Activated CD8-positive, alpha-beta T cell treated with anti-CD3 and anti-CD28 coated beads, Interleukin-2, amount 10 ng/mL, durations not matched to agents 7 days and 5 days (primary cell): ENCODE measurements at regions not wholly inside any gene's neighbourhood (a gene's known extent, or its start where the extent isn't known, plus 50 kb on each side); places are given as distances from the start of the nearest gene placed in this dataset.
A peak's percentile ranks its signal among the peaks of the same experiment; 100 is the strongest.
"Not testable (repeated sequence)": the region's sequence is repeated elsewhere in the genome, so short reads cannot be mapped to it uniquely, and the experiment has no call there.

ENCODE experiments used
- ATAC-seq: fragments of 150-1000 bp; cut with Tn5 transposase; one replicate; pipeline ENCODE4 v1.10.0; 2021; ENCODE audit warnings: moderate library complexity
- CTCF ChIA-PET: fragments of 350-600 bp; sonication (Branson Sonifier 250); formaldehyde crosslinking; loops from one replicate; lab custom pipeline; 2021; ENCODE audit warnings: antibody characterized with exemption; lab: Charles Lee
- POLR2A ChIA-PET: fragments of 350-600 bp; sonication (Branson Sonifier 250); formaldehyde crosslinking; loops from one replicate; lab custom pipeline; 2021; ENCODE audit warnings: antibody characterized with exemption; lab: Charles Lee
- DNase-seq: peaks from one replicate; pipeline ENCODE4 v3.0.0-alpha.2; 2020
- H3K27ac Mint-ChIP-seq: one replicate; pipeline ENCODE4 v1.8.0; 2021; ENCODE audit warnings: mild to moderate bottlenecking, mixed read lengths
- H3K27me3 Mint-ChIP-seq: one replicate; pipeline ENCODE4 v1.8.0; 2021; ENCODE audit warnings: low read depth, mixed read lengths
- H3K36me3 Mint-ChIP-seq: one replicate; pipeline ENCODE4 v1.8.0; 2021; ENCODE audit warnings: low read depth, mixed read lengths
- H3K4me1 Mint-ChIP-seq: one replicate; pipeline ENCODE4 v1.8.0; 2021; ENCODE audit warnings: low read depth, mixed read lengths
- H3K4me3 Mint-ChIP-seq: one replicate; pipeline ENCODE4 v1.8.0; 2021; ENCODE audit warnings: mild to moderate bottlenecking, mixed read lengths
- H3K9me3 Mint-ChIP-seq: one replicate; pipeline ENCODE4 v1.8.0; 2022; ENCODE audit warnings: mixed read lengths; ENCODE audit not compliant: insufficient read depth

DNA sequence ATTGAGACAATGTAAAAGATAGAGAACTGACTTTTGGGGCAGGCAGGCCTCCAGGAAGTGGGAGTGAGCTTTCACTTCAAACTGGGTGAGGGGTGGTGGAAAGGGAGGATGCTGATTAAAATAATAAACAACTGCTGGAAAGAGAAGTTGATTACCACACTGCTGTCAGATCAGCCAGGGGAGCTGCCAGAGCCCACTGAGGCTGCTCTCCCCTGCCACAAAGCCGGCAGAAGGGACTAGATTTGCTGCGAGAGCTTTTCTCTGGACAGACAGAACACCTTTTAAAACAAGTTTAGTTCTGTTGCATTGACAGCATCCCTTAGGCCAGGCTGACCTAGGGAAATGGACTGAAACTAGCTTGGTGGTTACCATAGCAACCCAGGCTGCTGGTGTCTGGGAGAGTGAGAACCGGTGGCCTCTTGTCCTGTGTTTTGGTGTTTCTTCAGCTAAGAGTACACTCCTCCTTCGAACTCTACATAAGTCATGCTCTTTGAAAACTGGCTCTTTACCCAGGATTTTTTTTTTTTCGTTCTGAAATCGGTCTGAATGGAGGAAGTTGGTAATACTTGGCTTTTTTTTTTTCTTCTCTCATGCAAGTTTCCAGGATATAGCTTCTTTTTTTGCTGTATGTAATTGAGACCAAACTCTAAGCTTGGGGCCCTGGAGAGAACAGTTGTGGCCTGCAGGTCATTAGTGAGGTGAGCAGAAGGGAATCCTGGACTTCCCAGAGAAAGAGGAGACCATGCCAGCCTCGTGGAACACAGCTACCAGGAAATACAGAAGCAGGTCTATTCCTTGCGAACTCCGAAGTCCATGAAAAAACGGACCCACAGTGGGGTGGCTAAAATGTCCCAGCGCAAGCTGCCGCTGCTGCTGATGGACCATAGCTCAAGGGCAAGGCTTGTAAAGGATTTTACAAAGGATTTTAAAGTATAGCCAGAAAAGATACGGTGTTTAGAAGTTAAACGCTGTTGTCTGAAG lies 374.4 kb downstream of the UTRN start:
- peak; percentile 71 for ATAC-seq
- Mint-ChIP-seq H3K27ac (peak overlapping the region; percentile 73), H3K27me3 (no peaks in the 10 kb centered on the region), H3K4me1 (peaks cover 27% of the 10 kb centered on the region), H3K9me3 (no peaks in the 10 kb centered on the region), H3K4me3 (no peak overlapping the region), H3K36me3 (peaks cover 11% of the 10 kb centered on the region)
- POLR2A ChIA-PET: interaction anchor here (0.6 kb wide), 1 partner anchor 604 kb away, joined by 3 read pairs; no protein-coding TSS in a partner anchor
- CTCF ChIA-PET: no interaction called here
- peak; percentile 26 for DNase-seq

DNA sequence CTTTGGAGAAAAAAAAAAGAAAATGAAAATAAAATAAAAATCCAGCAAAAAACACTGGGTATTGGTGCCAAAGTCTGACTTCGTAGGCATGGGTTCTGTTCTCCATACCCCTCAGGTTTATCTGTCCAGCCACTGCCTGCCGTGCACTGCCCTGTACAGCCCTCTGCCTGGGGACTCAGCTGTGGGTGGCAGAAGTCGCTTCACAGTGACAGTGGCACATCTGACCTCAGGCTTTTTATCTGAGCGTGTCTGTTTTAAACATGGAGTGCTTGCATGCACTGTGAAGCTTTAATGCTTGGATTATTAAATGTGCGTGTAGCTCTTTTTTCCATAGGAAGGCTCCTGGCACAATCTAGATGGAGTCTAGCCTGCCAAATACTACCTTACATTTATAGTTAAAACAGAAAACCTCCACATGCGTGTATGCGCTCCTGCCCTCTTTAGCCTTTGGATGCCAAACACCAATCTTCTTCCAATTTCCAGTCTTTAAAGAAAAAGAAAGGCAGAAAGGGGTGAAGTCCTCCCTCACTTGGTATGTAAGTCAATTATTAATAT lies 375.5 kb downstream of the UTRN start:
- ChIA-PET CTCF (no interaction called here), POLR2A (no interaction called here)
- peaks cover 11% of the 10 kb centered on the region for H3K36me3 Mint-ChIP-seq
- H3K4me1 Mint-ChIP-seq: peaks cover 33% of the 10 kb centered on the region
- no peak overlapping the region for H3K27ac Mint-ChIP-seq
- no peaks in the 10 kb centered on the region for H3K9me3 Mint-ChIP-seq
- H3K4me3 Mint-ChIP-seq: no peak overlapping the region
- DNase-seq: no peak
- H3K27me3 Mint-ChIP-seq: no peaks in the 10 kb centered on the region
- ATAC-seq: no peak

DNA sequence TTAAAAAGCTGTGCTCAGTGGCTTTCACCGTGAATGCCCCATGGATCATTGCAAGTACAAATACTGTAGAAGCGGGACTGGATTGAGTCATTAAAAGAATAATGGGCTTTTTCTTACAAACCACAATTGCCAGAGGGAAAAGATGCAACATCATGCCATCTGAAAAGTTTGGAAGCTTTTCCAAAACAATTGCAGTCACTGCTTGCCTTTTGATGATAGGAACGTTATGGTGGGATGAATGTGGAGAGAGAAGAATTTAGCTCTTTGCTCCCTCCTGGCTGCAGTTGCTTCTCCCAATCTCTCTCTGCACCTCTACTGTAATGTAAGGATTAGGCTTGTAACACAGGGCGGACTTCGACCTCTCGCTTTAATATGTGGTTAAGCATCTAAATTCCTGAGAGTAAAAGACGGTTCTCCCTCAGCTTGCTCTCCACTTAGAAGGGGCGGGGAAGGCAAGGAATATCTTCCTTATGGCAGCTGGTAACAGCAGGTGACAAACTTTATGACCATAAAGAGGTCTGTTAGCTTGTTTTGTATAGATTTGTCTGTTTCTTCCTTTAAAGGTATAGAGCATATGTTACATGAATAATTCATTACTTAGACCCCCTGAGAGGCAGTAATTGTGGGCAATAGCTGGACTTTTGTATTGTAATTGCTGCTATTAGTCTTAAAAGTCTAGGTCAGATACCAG lies 376.1 kb downstream of the UTRN start:
- Mint-ChIP-seq H3K4me3 (no peak overlapping the region), H3K36me3 (peaks cover 11% of the 10 kb centered on the region), H3K9me3 (no peaks in the 10 kb centered on the region), H3K27me3 (no peaks in the 10 kb centered on the region), H3K4me1 (peaks cover 35% of the 10 kb centered on the region), H3K27ac (no peak overlapping the region)
- ChIA-PET CTCF (no interaction called here), POLR2A (no interaction called here)
- no peak for DNase-seq
- ATAC-seq: no peak

DNA sequence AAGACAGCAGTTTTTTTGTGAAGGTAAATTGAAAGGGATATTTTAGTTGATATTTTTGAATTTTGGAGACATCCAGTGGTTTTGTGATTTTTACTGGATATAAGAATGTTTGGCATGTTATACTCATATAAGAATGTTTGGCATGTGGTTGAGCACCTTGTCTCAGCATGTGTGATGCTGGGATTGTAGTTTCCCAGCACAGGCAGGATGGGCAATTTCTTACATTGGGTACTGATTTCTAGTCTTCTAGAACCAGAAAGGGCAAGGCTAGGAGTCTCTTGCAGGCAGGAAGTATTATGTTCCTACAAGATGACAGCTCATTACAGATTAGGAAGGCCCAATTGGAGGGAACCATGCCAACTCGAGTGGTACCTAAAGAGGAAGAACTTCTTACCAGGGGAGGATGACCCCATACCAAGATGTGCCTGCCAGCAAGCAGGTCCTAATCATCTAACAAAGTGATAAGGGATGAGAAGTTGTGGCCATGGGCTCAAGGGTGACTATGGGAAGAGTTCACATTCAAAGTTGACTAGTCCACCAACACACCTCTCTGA lies 377.8 kb downstream of the UTRN start:
- CTCF ChIA-PET: no interaction called here
- Mint-ChIP-seq H3K4me3 (no peak overlapping the region), H3K4me1 (peaks cover 42% of the 10 kb centered on the region), H3K27ac (no peak overlapping the region), H3K36me3 (peaks cover 15% of the 10 kb centered on the region), H3K9me3 (peaks cover 4% of the 10 kb centered on the region), H3K27me3 (no peaks in the 10 kb centered on the region)
- ATAC-seq (no peak), DNase-seq (no peak)
- POLR2A ChIA-PET: no interaction called here

DNA sequence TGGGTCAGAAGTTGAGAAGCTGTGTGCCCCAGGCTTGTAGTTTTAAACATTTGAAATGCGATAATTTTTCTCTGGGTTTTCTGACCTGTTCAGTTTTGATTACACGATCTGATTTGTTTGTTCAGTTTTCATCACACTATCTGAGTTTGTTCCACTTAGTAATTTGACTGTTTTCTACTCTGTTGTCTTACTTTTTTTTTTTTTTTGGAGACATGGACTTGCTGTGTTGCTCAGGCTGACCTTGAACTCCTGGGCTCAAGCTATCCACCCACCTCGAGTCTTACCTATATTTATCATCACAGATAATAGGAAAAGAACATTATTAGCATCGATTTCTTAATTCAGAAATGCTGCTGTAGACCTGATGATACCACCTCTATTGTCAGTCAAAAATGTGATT lies 379.1 kb downstream of the UTRN start:
- H3K27me3 Mint-ChIP-seq: no peaks in the 10 kb centered on the region
- H3K4me1 Mint-ChIP-seq: peaks cover 35% of the 10 kb centered on the region
- ATAC-seq: no peak
- no peak for DNase-seq
- ChIA-PET POLR2A (no interaction called here), CTCF (no interaction called here)
- H3K36me3 Mint-ChIP-seq: peaks cover 18% of the 10 kb centered on the region
- peaks cover 4% of the 10 kb centered on the region for H3K9me3 Mint-ChIP-seq
- no peak overlapping the region for H3K27ac Mint-ChIP-seq
- no peak overlapping the region for H3K4me3 Mint-ChIP-seq

DNA sequence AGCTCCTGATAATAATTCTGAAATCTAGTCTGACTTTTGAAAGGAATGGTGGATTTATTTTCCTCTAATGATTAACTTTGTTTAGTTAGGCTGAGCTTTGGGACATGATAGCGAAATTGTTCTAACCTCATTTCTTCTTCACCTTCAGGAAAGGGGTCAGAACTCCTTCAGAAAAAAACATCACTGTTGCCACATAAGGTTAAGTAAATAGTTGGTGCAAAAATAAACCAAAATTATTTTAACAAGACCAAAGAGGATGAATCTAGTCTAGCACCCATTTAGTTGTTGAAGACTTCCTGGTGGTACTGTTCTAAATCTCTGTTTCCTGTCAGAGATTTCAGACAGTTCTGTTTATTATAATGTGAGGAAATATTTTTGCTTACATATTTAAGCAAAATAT lies 379.8 kb downstream of the UTRN start:
- peaks cover 20% of the 10 kb centered on the region for H3K36me3 Mint-ChIP-seq
- H3K27ac Mint-ChIP-seq: no peak overlapping the region
- no peak overlapping the region for H3K4me3 Mint-ChIP-seq
- ChIA-PET POLR2A (no interaction called here), CTCF (no interaction called here)
- ATAC-seq (no peak), DNase-seq (no peak)
- H3K4me1 Mint-ChIP-seq: peaks cover 29% of the 10 kb centered on the region
- peaks cover 6% of the 10 kb centered on the region for H3K9me3 Mint-ChIP-seq
- H3K27me3 Mint-ChIP-seq: no peaks in the 10 kb centered on the region

DNA sequence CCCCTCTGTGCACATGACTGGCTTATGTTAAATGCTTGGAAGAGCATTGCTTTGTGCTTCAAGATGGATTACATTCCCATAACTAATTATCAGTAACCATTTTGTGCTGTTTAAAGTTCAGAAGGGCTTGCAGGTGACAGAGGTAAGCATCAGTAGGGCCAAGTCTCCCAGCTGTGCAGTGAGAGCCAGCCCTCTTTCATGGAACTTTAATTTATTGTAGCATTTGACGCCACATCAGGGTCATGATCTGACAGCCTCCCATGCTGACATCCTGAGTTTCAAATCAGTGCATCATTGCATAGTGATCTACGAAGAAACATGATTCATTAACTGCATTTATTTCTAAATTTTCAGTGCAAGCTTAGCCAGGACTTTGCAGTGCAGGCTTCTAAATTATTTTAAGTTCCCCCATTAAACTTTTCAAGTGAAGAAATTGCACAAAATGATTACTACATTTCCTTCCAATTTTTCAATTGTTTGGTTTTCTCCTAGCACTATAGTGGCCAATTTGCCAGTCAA lies 380.9 kb downstream of the UTRN start:
- no peaks in the 10 kb centered on the region for H3K27me3 Mint-ChIP-seq
- ChIA-PET POLR2A (no interaction called here), CTCF (no interaction called here)
- peaks cover 29% of the 10 kb centered on the region for H3K36me3 Mint-ChIP-seq
- peaks cover 17% of the 10 kb centered on the region for H3K9me3 Mint-ChIP-seq
- ATAC-seq (no peak), DNase-seq (no peak)
- H3K27ac Mint-ChIP-seq: no peak overlapping the region
- no peak overlapping the region for H3K4me3 Mint-ChIP-seq
- peaks cover 25% of the 10 kb centered on the region for H3K4me1 Mint-ChIP-seq

DNA sequence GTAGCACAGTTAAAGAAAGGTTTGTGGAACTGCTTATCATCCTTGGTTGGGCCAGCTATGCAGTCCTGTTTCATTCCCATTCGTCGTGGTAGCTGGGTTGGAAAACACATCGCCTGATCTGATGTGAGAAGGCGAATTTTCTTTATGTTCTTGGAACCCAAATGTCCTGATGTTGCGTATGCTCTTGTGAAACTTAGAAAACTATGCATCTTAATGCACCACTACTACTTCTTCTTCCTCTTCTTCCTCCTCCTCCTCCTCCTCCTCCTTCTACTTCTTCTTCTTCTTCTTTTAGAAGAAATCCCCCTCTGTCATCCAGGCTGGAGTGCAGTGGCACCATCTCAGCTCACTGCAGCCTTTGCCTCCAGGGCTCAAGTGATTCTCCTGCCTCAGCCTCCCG lies 381.6 kb downstream of the UTRN start:
- no peak for ATAC-seq
- Mint-ChIP-seq H3K36me3 (peaks cover 31% of the 10 kb centered on the region), H3K4me3 (no peak overlapping the region), H3K27ac (no peak overlapping the region), H3K9me3 (peaks cover 22% of the 10 kb centered on the region), H3K27me3 (no peaks in the 10 kb centered on the region), H3K4me1 (peaks cover 32% of the 10 kb centered on the region)
- ChIA-PET CTCF (no interaction called here), POLR2A (no interaction called here)
- no peak for DNase-seq

DNA sequence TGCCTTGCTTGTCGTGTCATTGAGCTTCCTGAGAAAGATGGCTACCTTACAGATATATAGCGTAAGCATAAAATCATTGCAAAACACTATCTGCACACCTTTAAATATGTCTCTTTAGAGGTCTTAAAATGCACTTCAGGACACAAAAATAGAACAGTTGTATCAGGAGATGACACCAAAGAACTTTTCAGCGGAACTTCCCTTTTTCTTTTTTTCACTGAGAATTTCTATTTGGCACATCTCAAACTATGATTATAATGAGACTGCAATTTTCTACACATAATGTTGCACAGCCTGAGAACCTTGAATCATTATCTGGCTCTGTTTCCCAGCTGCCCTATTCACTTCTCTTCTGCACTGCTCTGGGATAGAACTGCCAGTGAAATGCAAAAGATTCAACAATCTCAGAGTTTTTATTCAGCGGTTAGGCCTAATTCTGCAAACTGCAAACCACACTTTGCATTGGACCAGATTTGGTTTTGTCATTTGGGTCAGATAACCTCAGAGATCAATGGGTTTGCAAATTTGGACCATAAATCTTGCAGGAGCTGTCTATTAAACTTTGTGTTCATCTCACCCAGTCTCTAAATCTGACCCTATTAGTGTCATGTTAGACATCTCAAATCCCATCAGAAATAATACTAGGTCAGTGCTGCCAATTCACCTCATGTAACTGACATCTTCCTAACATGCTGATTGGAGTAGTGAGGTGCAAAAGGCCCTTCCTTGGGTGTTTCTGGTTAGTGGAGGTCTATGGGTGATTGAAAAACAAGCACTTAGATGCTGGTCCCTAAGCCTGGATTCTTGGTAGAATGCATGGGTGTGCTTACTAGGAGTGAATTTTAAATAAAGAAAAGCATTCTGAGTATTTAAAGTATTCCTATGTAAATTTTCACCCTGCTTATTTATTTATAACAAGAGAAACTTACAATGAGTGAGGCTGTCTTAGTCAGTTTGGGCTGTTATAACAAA lies 382.7 kb downstream of the UTRN start:
- Mint-ChIP-seq H3K9me3 (peaks cover 29% of the 10 kb centered on the region), H3K27me3 (no peaks in the 10 kb centered on the region), H3K36me3 (peaks cover 39% of the 10 kb centered on the region), H3K27ac (no peak overlapping the region), H3K4me1 (peaks cover 42% of the 10 kb centered on the region), H3K4me3 (no peak overlapping the region)
- no peak for ATAC-seq
- ChIA-PET POLR2A (no interaction called here), CTCF (no interaction called here)
- DNase-seq: no peak

DNA sequence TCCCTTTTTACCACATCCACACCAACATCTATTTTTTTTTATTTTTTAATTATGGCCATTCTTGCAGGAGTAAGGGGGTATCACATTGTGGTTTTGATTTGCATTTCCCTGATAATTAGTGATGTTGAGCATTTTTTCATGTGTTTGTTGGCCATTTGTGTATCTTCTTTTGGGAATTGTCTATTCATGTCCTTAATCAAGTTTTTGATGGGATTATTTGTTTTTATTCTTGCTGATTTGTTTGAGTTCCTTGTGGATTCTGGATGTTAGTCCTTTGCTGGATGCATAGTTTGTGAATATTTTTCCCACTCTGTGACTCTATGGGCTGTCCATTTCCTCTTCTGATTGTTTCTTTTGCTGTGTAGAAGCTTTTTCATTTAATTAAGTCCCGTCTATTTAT lies 385.1 kb downstream of the UTRN start:
- H3K4me3 Mint-ChIP-seq, CTCF ChIA-PET, H3K27ac Mint-ChIP-seq, POLR2A ChIA-PET, H3K27me3 Mint-ChIP-seq, DNase-seq, ATAC-seq: not testable (repeated sequence)
- Mint-ChIP-seq H3K4me1 (peaks cover 51% of the 10 kb centered on the region), H3K36me3 (peaks cover 61% of the 10 kb centered on the region), H3K9me3 (peaks cover 50% of the 10 kb centered on the region)

DNA sequence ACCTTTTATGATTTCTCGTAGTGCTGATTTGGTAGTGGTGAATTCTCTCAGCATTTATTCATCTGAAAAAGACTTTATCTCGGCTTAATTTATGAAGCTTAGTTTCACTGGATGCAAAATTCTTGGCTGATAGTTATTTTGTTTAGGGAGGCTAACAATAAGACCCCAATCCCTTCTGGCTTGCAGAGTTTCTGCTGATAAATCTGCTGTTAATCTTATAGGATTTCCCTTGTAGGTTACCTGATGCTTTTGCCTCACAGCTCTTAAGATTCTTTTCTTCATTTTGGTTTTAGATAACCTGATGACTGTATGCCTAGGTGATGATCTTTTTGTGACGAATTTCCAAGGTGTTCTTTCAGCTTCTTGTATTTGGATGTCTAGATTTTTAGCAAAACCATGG lies 388.7 kb downstream of the UTRN start:
- DNase-seq: no peak
- Mint-ChIP-seq H3K36me3 (peaks cover 78% of the 10 kb centered on the region), H3K4me1 (peaks cover 43% of the 10 kb centered on the region), H3K27me3 (no peaks in the 10 kb centered on the region), H3K27ac (no peak overlapping the region), H3K9me3 (peaks cover 49% of the 10 kb centered on the region), H3K4me3 (no peak overlapping the region)
- POLR2A ChIA-PET: no interaction called here
- CTCF ChIA-PET: no interaction called here
- no peak for ATAC-seq
